Smooth muscle cell (in vitro differentiated cells): ENCODE measurements at regions not wholly inside any gene's neighbourhood (a gene's known extent, or its start where the extent isn't known, plus 50 kb on each side); places are given as distances from the start of the nearest gene placed in this dataset.

Experiments
- DNase-seq: peaks from one replicate; lab custom pipeline; 2025; ENCODE audit not compliant: unreplicated experiment; lab: John Stamatoyannopoulos, UW
- H2AFZ ChIP-seq: fragments of 200-600 bp; sonication (generic); 2 replicates; pipeline ENCODE4 v1.6.0; 2016; ENCODE audit warnings: antibody characterized with exemption, low read depth, mild to moderate bottlenecking
- H3F3A ChIP-seq: fragments of 200-600 bp; sonication (generic); 2 replicates; pipeline ENCODE4 v1.6.0; 2017; ENCODE audit warnings: antibody characterized with exemption, low read depth
- H3K27ac ChIP-seq: fragments of 200-600 bp; sonication (generic); 2 replicates; pipeline ENCODE4 v1.5.1; 2016; ENCODE audit warnings: low read depth, mild to moderate bottlenecking
- H3K27me3 ChIP-seq: fragments of 200-600 bp; sonication (generic); 2 replicates; pipeline ENCODE4 v1.6.1; 2016; ENCODE audit warnings: low read depth, mild to moderate bottlenecking
- H3K36me3 ChIP-seq: fragments of 200-600 bp; sonication (generic); 2 replicates; pipeline ENCODE4 v1.5.1; 2016; ENCODE audit warnings: low read depth
- H3K4me1 ChIP-seq: fragments of 200-600 bp; sonication (generic); 2 replicates; pipeline ENCODE4 v1.5.1; 2016; ENCODE audit warnings: low read depth
- H3K4me2 ChIP-seq: fragments of 200-600 bp; sonication (generic); 2 replicates; pipeline ENCODE4 v1.6.0; 2016; ENCODE audit warnings: mild to moderate bottlenecking
- H3K4me3 ChIP-seq: fragments of 200-600 bp; sonication (generic); 2 replicates; pipeline ENCODE4 v1.5.1; 2016; ENCODE audit warnings: mild to moderate bottlenecking
- H3K79me2 ChIP-seq: fragments of 200-600 bp; sonication (generic); 2 replicates; pipeline ENCODE4 v1.6.0; 2016; ENCODE audit warnings: low read depth, mild to moderate bottlenecking
- H3K9ac ChIP-seq: fragments of 200-600 bp; sonication (generic); 2 replicates; pipeline ENCODE4 v1.6.0; 2016; ENCODE audit warnings: low read depth
- H3K9me3 ChIP-seq: fragments of 200-600 bp; sonication (generic); replicated peaks from 2 replicates; pipeline ENCODE4 v1.5.1; 2016; ENCODE audit warnings: low read depth
- H4K20me1 ChIP-seq: fragments of 200-600 bp; sonication (generic); 2 replicates; pipeline ENCODE4 v1.6.0; 2016; ENCODE audit warnings: low read depth
- CTCF ChIP-seq: fragments of 200-600 bp; sonication (generic); IDR thresholded peaks from 2 replicates; pipeline ENCODE4 v1.5.1; 2017; ENCODE audit warnings: borderline replicate concordance, mild to moderate bottlenecking, antibody characterized with exemption; ENCODE audit not compliant: insufficient read depth, poor library complexity, severe bottlenecking
- WGBS: methylation state at CpG from one replicate; pipeline ENCODE4 v1.1.7; 2016; ENCODE audit warnings: low lambda C conversion rate; 5-methylcytosine and 5-hydroxymethylcytosine counted together

- Histone ChIP-seq H3K36me3 (no peaks in the 10 kb centered on the region), H3K9me3 (no peaks in the 10 kb centered on the region), H2AFZ (no peak overlapping the region), H3F3A (no peaks in the 10 kb centered on the region), H4K20me1 (no peaks in the 10 kb centered on the region), H3K4me3 (no peak overlapping the region), H3K9ac (no peak overlapping the region), H3K27ac (no peak overlapping the region), H3K4me2 (no peak overlapping the region), H3K4me1 (peaks cover 15% of the 10 kb centered on the region), H3K79me2 (no peaks in the 10 kb centered on the region), H3K27me3 (no peaks in the 10 kb centered on the region)
- no peak for TF ChIP-seq CTCF
- no peak for DNase-seq
- WGBS = 72% methylated on average over 4 of the region's 4 CpGs
These were observed 130.4 kb upstream of the PAK3 start for GRCh38 chrX:110965409-110966090.

- Histone ChIP-seq H3K79me2 (no peaks in the 10 kb centered on the region), H3K9ac (no peak overlapping the region), H3K9me3 (no peaks in the 10 kb centered on the region), H3F3A (no peaks in the 10 kb centered on the region), H4K20me1 (no peaks in the 10 kb centered on the region), H3K4me2 (no peak overlapping the region), H3K27ac (no peak overlapping the region), H3K36me3 (no peaks in the 10 kb centered on the region), H3K4me3 (no peak overlapping the region), H2AFZ (no peak overlapping the region), H3K4me1 (peaks cover 15% of the 10 kb centered on the region), H3K27me3 (no peaks in the 10 kb centered on the region)
- no peak for TF ChIP-seq CTCF
- DNase-seq = no peak
- WGBS = 62% methylated on average over 4 of the region's 4 CpGs
These were observed 131.2 kb upstream of the PAK3 start for GRCh38 chrX:110964786-110965185.

- Histone ChIP-seq H3K27me3 (no peaks in the 10 kb centered on the region), H3K36me3 (no peaks in the 10 kb centered on the region), H3K4me3 (no peak overlapping the region), H3K79me2 (no peaks in the 10 kb centered on the region), H3K4me2 (no peak overlapping the region), H3K9ac (no peak overlapping the region), H3K27ac (no peak overlapping the region), H4K20me1 (no peaks in the 10 kb centered on the region), H3K9me3 (no peaks in the 10 kb centered on the region), H2AFZ (no peak overlapping the region), H3F3A (no peaks in the 10 kb centered on the region), H3K4me1 (peaks cover 15% of the 10 kb centered on the region)
- 76% methylated on average over 2 of the region's 2 CpGs for WGBS
- no peak for TF ChIP-seq CTCF
- DNase-seq = no peak
These were observed 133.5 kb upstream of the PAK3 start for GRCh38 chrX:110962451-110962850.

GRCh38 chrX:110955706-110956105 is 140.3 kb upstream of the PAK3 start:
- Histone ChIP-seq H3K36me3 (no peaks in the 10 kb centered on the region), H4K20me1 (no peaks in the 10 kb centered on the region), H3K4me3 (no peak overlapping the region), H3K4me1 (no peaks in the 10 kb centered on the region), H3K27ac (no peak overlapping the region), H3K9ac (no peak overlapping the region), H3K27me3 (no peaks in the 10 kb centered on the region), H3K9me3 (no peaks in the 10 kb centered on the region), H3K4me2 (no peak overlapping the region), H2AFZ (no peak overlapping the region), H3F3A (no peaks in the 10 kb centered on the region), H3K79me2 (no peaks in the 10 kb centered on the region)
- DNase-seq = no peak
- TF ChIP-seq CTCF = no peak
